PC-3 (cell line): ENCODE measurements at regions not wholly inside any gene's neighbourhood (a gene's known extent, or its start where the extent isn't known, plus 50 kb on each side); places are given as distances from the start of the nearest gene placed in this dataset.

Source experiments
- EZH2 ChIP-seq: fragments of 300-600 bp; sonication (generic); IDR thresholded peaks from one replicate; pipeline ENCODE4 v1.6.1; 2017; ENCODE audit warnings: antibody characterized with exemption, mild to moderate bottlenecking, low read length; ENCODE audit not compliant: unreplicated experiment
- EZH2phosphoT487 ChIP-seq: fragments of 300-600 bp; sonication (generic); IDR thresholded peaks from 2 replicates; pipeline ENCODE4 v1.6.1; 2018; ENCODE audit warnings: mild to moderate bottlenecking, antibody characterized with exemption, low read length, borderline replicate concordance
- TF ChIP-seq, protein P1 (sequence below): fragments of 300-600 bp; sonication (generic); conservative IDR thresholded peaks from 2 replicates; pipeline ENCODE4 v1.5.1; 2017; ENCODE audit warnings: antibody characterized with exemption, low read depth, mild to moderate bottlenecking, low read length

DNA sequence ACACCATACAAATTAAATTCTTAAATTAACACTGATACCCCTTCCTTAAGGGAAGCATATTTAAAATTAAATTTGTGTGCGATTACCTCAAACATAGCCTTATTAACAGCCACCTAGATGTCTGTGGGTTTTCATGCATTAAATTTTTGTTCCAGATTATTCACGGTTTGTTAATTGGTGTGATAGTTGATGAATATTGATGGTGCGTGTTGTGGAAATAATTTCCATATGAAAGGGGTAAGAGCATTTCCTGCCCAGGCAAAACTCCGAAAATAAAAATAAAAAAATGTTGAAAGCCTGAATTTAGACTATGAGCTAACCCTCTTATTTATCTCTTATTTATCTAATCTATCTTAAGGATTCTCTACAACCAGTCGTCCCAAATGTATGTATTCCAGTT is 679.3 kb upstream of the CELF2 start:
- TF ChIP-seq, protein P1, sequence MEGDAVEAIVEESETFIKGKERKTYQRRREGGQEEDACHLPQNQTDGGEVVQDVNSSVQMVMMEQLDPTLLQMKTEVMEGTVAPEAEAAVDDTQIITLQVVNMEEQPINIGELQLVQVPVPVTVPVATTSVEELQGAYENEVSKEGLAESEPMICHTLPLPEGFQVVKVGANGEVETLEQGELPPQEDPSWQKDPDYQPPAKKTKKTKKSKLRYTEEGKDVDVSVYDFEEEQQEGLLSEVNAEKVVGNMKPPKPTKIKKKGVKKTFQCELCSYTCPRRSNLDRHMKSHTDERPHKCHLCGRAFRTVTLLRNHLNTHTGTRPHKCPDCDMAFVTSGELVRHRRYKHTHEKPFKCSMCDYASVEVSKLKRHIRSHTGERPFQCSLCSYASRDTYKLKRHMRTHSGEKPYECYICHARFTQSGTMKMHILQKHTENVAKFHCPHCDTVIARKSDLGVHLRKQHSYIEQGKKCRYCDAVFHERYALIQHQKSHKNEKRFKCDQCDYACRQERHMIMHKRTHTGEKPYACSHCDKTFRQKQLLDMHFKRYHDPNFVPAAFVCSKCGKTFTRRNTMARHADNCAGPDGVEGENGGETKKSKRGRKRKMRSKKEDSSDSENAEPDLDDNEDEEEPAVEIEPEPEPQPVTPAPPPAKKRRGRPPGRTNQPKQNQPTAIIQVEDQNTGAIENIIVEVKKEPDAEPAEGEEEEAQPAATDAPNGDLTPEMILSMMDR: no peak
- TF ChIP-seq EZH2phosphoT487 (no peak), EZH2 (no peak)
